ENCODE measurements at regions not wholly inside any gene's neighbourhood (a gene's known extent, or its start where the extent isn't known, plus 50 kb on each side); places are given as distances from the start of the nearest gene placed in this dataset.

DNA sequence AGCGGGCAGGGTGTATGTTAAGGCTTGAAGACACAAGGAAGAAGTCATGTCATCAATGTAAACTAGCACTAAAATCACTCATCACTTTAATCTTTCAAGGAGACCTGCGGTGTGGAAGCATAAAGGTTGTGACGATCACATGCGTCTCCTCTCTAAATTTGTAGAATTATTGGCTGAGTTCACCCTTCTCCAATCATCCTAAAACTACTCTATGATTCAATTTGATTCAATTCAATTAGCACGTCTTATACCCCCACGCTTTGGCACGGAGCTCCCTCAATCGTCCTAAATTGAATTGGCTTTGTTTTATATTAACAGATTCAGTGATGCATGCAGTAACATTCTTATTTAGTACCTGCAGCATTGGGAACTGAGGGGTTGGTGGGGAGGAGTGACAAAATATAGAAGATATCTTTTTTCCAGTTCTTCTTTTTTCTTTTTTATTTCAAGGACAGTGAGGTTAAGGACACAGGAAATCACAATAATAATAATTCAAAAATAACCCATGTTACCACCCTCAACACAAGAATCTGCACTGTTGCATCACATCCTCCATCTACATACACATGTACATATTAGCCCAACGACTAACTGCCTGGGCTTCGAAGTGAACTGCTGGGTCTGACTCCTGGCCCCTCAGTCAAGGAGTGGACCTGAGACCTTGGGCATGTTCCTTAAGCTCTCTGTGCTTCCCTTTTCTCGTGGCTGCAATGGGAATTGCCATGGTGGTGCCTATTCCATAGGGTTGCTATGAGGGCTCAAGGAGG is 86.5 kb downstream of the LSM5 start:
- no peaks in the 10 kb centered on the region for H3K36me3 Mint-ChIP-seq (ENCODE audit: insufficient read depth, unreplicated experiment)
- BruUV-seq (replicated peaks): no TSS peak
- intact Hi-C loops (cut with micrococcal nuclease): no loop called here
- H3K27me3 Mint-ChIP-seq (ENCODE audit: insufficient read depth, unreplicated experiment): no peaks in the 10 kb centered on the region
- CTCF ChIA-PET: interaction anchor here (1.2 kb wide), 1 partner anchor 76 kb away, joined by 3 read pairs; no protein-coding TSS in a partner anchor
- TF ChIP-seq, protein P1, sequence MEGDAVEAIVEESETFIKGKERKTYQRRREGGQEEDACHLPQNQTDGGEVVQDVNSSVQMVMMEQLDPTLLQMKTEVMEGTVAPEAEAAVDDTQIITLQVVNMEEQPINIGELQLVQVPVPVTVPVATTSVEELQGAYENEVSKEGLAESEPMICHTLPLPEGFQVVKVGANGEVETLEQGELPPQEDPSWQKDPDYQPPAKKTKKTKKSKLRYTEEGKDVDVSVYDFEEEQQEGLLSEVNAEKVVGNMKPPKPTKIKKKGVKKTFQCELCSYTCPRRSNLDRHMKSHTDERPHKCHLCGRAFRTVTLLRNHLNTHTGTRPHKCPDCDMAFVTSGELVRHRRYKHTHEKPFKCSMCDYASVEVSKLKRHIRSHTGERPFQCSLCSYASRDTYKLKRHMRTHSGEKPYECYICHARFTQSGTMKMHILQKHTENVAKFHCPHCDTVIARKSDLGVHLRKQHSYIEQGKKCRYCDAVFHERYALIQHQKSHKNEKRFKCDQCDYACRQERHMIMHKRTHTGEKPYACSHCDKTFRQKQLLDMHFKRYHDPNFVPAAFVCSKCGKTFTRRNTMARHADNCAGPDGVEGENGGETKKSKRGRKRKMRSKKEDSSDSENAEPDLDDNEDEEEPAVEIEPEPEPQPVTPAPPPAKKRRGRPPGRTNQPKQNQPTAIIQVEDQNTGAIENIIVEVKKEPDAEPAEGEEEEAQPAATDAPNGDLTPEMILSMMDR (IDR thresholded peaks at IDR 0.05; ENCODE audit: unreplicated experiment): no peak
- H3K4me1 Mint-ChIP-seq (ENCODE audit: insufficient read depth, unreplicated experiment): no peaks in the 10 kb centered on the region
- DNase-seq (ENCODE audit: unreplicated experiment): no peak
- POLR2A ChIA-PET: no interaction called here
- H3K9me3 Mint-ChIP-seq (ENCODE audit: unreplicated experiment): no peaks in the 10 kb centered on the region
- H3K4me3 Mint-ChIP-seq (ENCODE audit: unreplicated experiment): no peak overlapping the region
- H3K27ac Mint-ChIP-seq (ENCODE audit: low read depth, unreplicated experiment): no peak overlapping the region

DNA sequence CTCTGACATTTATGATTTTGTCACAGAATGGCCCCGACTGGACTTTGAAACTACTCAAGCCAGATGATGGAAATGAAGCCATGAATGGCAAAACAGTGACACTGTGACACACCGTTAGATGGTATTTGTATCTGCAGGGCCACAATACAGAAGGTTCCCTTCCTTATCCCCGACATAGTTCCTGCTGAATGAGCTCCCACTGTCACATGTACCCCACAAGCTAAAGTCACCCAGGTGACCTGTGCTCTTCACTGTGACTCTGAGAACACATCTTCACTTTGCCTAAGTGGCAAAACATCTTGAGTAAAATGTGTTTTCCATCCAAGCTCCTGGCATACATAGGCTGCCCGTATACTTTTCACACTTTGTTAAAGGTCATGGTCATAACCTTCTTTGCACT is 89.5 kb downstream of the LSM5 start:
- H3K4me1 Mint-ChIP-seq (ENCODE audit: insufficient read depth, unreplicated experiment): no peaks in the 10 kb centered on the region
- H3K27ac Mint-ChIP-seq (ENCODE audit: low read depth, unreplicated experiment): no peak overlapping the region
- ChIA-PET POLR2A (no interaction called here), CTCF (interaction anchor here (1.2 kb wide), 1 partner anchor 21 kb away, joined by 3 read pairs; no protein-coding TSS in a partner anchor)
- H3K4me3 Mint-ChIP-seq (ENCODE audit: unreplicated experiment): no peak overlapping the region
- intact Hi-C loops (cut with micrococcal nuclease): no loop called here
- no peaks in the 10 kb centered on the region for H3K9me3 Mint-ChIP-seq (ENCODE audit: unreplicated experiment)
- H3K36me3 Mint-ChIP-seq (ENCODE audit: insufficient read depth, unreplicated experiment): no peaks in the 10 kb centered on the region
- TF ChIP-seq, protein P1 (IDR thresholded peaks at IDR 0.05; ENCODE audit: unreplicated experiment): no peak
- H3K27me3 Mint-ChIP-seq (ENCODE audit: insufficient read depth, unreplicated experiment): peaks cover 12% of the 10 kb centered on the region
- no TSS peak for BruUV-seq (replicated peaks)
- DNase-seq (ENCODE audit: unreplicated experiment): no peak

DNA sequence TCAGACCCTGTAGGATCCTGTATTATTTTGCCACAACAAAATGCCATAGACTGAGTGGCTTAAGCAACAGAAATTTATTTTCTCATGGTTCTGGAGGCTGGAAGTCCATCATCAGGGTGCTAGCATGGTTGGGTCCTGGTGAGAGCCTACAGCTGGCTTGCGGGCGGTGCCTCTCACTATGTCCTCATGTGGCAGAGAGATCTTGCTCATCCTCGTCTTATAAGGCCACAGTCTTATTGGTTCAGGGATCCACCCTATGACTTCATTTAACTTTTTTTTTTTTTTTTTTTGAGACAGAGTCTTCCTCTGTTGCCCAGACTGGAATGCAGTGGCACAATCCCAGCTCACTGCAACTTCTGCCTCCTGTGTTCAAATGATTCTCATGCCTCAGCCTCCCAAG is 90.9 kb downstream of the LSM5 start:
- no peaks in the 10 kb centered on the region for H3K36me3 Mint-ChIP-seq (ENCODE audit: insufficient read depth, unreplicated experiment)
- DNase-seq (ENCODE audit: unreplicated experiment): no peak
- H3K9me3 Mint-ChIP-seq (ENCODE audit: unreplicated experiment): no peaks in the 10 kb centered on the region
- peaks cover 24% of the 10 kb centered on the region for H3K27me3 Mint-ChIP-seq (ENCODE audit: insufficient read depth, unreplicated experiment)
- no peaks in the 10 kb centered on the region for H3K4me1 Mint-ChIP-seq (ENCODE audit: insufficient read depth, unreplicated experiment)
- TF ChIP-seq, protein P1 (IDR thresholded peaks at IDR 0.05; ENCODE audit: unreplicated experiment): no peak
- intact Hi-C loops (cut with micrococcal nuclease): no loop called here
- no peak overlapping the region for H3K4me3 Mint-ChIP-seq (ENCODE audit: unreplicated experiment)
- no peak overlapping the region for H3K27ac Mint-ChIP-seq (ENCODE audit: low read depth, unreplicated experiment)
- CTCF ChIA-PET: no interaction called here
- POLR2A ChIA-PET: no interaction called here
- no TSS peak for BruUV-seq (replicated peaks)

DNA sequence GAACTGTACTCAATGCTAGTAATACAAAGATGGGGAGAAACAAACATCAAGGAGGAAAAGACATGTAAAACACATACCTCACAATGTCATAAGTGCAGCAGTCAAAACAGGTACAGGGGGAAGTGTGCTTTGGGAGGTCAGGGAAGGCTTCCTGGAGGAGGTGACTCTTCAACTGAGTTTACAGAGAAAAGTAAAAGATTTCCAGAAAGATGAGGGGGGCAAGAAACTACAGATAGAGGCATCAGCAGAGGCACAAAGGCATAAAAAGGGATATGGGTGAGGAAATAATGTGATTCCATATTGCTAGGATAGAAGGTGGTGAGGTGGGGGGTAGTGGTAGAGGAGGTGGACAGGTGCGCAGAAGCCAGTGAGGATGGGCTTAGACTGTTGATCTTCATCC is 95.0 kb downstream of the LSM5 start:
- DNase-seq (ENCODE audit: unreplicated experiment): no peak
- POLR2A ChIA-PET: no interaction called here
- intact Hi-C loops (cut with micrococcal nuclease): no loop called here
- Mint-ChIP-seq H3K36me3 (ENCODE audit: insufficient read depth, unreplicated experiment) (peaks cover 6% of the 10 kb centered on the region), H3K27ac (ENCODE audit: low read depth, unreplicated experiment) (no peak overlapping the region), H3K4me1 (ENCODE audit: insufficient read depth, unreplicated experiment) (no peaks in the 10 kb centered on the region), H3K9me3 (ENCODE audit: unreplicated experiment) (no peaks in the 10 kb centered on the region), H3K4me3 (ENCODE audit: unreplicated experiment) (no peak overlapping the region), H3K27me3 (ENCODE audit: insufficient read depth, unreplicated experiment) (peaks cover 37% of the 10 kb centered on the region)
- CTCF ChIA-PET: no interaction called here
- TF ChIP-seq, protein P1 (IDR thresholded peaks at IDR 0.05; ENCODE audit: unreplicated experiment): no peak
- BruUV-seq (replicated peaks): no TSS peak

Data from MCF 10A (cell line).